ENCODE measurements at regions not wholly inside any gene's neighbourhood (a gene's known extent, or its start where the extent isn't known, plus 50 kb on each side); places are given as distances from the start of the nearest gene placed in this dataset.

GRCh38 chr13:108087810-108088209 lies 127.5 kb downstream of the LIG4 start:
- no peak overlapping the region for H2BK5ac ChIP-seq (ENCODE audit: insufficient read length, low read length)
- no peak overlapping the region for H2BK12ac ChIP-seq (ENCODE audit: insufficient read length, low read depth, low read length)
- no peak overlapping the region for H3K4ac ChIP-seq (ENCODE audit: low read depth, low read length)
- H3K36me3 Mint-ChIP-seq (ENCODE audit: insufficient read depth in 1 of 3, low read depth in 3 of 3): no peaks in the 10 kb centered on the region
- H4K20me1 ChIP-seq (ENCODE audit: control insufficient read depth, insufficient read depth, insufficient read length): no peaks in the 10 kb centered on the region
- H3K4me3 Mint-ChIP-seq: no peak overlapping the region
- no peak overlapping the region for H3K56ac ChIP-seq (ENCODE audit: insufficient read length, low read depth, low read length)
- H3K4me1 Mint-ChIP-seq: peaks cover 6 to 9% of the 10 kb centered on the region in 2 experiments
- no peaks in the 10 kb centered on the region for H3K79me2 ChIP-seq (ENCODE audit: insufficient read depth, low read length)
- WGBS (ENCODE audit: extremely low coverage, insufficient read length, low lambda C conversion rate): no CpG with 5 or more reads among the region's 3 CpGs
- H3K18ac ChIP-seq (ENCODE audit: insufficient read length, low read depth, low read length): no peak overlapping the region
- no peak overlapping the region for H3K4me2 ChIP-seq (ENCODE audit: insufficient read depth, insufficient read length, low read length)
- no peaks in the 10 kb centered on the region for H3K4me1 ChIP-seq (ENCODE audit: insufficient read depth, low read length)
- no peak overlapping the region for H3K9ac ChIP-seq (ENCODE audit: extremely low read depth, insufficient read length, low read length)
- no peak overlapping the region for H2AFZ ChIP-seq (ENCODE audit: low read length)
- H3K9me3 ChIP-seq (ENCODE audit: control insufficient read depth, low read depth, low read length): no peaks in the 10 kb centered on the region
- no peaks in the 10 kb centered on the region for H3K9me3 Mint-ChIP-seq
- H3K23ac ChIP-seq (ENCODE audit: insufficient read length, low read depth, low read length): no peak overlapping the region
- no peak overlapping the region for H3T11ph ChIP-seq (ENCODE audit: low read length)
- H2BK20ac ChIP-seq (ENCODE audit: low read depth, low read length, poor library complexity, severe bottlenecking): no peak overlapping the region
- H3K27me3 ChIP-seq (ENCODE audit: insufficient read depth, low read length): no peaks in the 10 kb centered on the region
- H3K27me3 Mint-ChIP-seq (ENCODE audit: low read depth): no peaks in the 10 kb centered on the region
- H4K8ac ChIP-seq (replicated peaks; ENCODE audit: insufficient read length, low read depth, low read length): no peak overlapping the region
- H3K27ac Mint-ChIP-seq: no peak overlapping the region
- no peak overlapping the region for H3K27ac ChIP-seq (ENCODE audit: insufficient read length, low read depth, low read length)
- H2BK120ac ChIP-seq (ENCODE audit: low read depth, low read length, poor library complexity, severe bottlenecking): no peak overlapping the region
- TF ChIP-seq, protein P1, sequence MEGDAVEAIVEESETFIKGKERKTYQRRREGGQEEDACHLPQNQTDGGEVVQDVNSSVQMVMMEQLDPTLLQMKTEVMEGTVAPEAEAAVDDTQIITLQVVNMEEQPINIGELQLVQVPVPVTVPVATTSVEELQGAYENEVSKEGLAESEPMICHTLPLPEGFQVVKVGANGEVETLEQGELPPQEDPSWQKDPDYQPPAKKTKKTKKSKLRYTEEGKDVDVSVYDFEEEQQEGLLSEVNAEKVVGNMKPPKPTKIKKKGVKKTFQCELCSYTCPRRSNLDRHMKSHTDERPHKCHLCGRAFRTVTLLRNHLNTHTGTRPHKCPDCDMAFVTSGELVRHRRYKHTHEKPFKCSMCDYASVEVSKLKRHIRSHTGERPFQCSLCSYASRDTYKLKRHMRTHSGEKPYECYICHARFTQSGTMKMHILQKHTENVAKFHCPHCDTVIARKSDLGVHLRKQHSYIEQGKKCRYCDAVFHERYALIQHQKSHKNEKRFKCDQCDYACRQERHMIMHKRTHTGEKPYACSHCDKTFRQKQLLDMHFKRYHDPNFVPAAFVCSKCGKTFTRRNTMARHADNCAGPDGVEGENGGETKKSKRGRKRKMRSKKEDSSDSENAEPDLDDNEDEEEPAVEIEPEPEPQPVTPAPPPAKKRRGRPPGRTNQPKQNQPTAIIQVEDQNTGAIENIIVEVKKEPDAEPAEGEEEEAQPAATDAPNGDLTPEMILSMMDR (conservative IDR thresholded peaks at IDR 0.05): no peak
- no peak overlapping the region for H4K5ac ChIP-seq (ENCODE audit: insufficient read length, low read depth, low read length)
- no peak overlapping the region for H2BK15ac ChIP-seq (ENCODE audit: low read depth, low read length)
- H3K14ac ChIP-seq (ENCODE audit: insufficient read depth, low read length): no peak overlapping the region
- no peaks in the 10 kb centered on the region for H3K23me2 ChIP-seq (ENCODE audit: insufficient read length, low read depth, low read length, poor library complexity, severe bottlenecking)
- no peak for DNase-seq
- H3K79me1 ChIP-seq (ENCODE audit: insufficient read depth, low read depth, low read length, poor library complexity, severe bottlenecking): no peaks in the 10 kb centered on the region
- H2AK5ac ChIP-seq (ENCODE audit: insufficient read length, low read length): no peak overlapping the region
- no peak overlapping the region for H4K91ac ChIP-seq (ENCODE audit: insufficient read length, low read depth, low read length)

Measured in H9 (cell line).